ENCODE measurements at regions not wholly inside any gene's neighbourhood (a gene's known extent, or its start where the extent isn't known, plus 50 kb on each side); places are given as distances from the start of the nearest gene placed in this dataset.

DNA sequence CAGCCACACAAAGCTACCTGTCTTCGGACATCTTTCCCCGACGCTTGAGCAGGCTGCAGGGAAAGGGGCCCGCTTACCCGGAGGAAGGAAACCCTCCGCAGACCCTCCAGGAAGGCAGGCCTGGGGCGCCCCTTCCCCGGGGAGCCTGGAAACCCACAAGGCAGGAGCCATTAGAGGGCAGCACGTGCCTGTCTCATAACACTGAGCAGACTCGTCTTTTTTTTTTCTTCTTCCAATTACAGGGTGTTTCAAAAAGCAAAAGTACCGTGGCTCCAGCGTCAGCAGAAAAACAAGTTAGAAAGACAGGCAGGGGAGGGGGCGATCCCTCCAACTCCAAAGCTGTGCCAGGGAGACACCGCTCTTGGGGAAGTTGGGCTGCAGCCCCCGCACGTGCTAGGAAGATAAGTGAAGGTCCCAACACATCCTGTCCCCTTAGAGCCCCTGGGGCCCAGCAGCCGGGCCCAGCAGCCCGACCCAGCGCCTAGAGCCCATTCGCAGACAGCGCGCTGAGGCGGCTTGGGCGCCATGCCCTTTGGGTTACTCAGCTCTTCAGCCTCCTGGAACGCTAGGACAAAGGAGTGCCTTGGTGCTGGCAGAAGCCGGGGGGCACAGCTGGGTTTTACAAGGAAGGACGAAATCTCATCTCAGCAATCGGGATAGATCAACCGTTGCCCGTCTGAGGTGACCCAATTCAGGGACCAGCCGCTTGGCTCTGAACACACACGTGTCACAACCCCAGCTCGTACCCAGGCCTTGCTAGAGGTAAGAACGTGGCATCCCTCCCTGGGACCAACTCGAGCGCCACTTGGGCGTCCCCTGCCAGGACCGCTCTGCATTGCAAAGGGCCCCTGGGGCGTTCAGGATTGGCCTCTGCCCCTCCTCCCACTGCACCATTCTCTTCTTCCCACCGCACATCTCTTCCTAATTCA is 136.3 kb downstream of the LY86 start:
- intact Hi-C loops (cut with micrococcal nuclease; ENCODE audit: unreplicated experiment), result no loop called here
- H3K4me3 ChIP-seq (ENCODE audit: low read depth, low read length, poor library complexity, severe bottlenecking), result no peak overlapping the region
- H3K4me1 ChIP-seq (ENCODE audit: insufficient read depth, low read length, poor library complexity, severe bottlenecking), result no peaks in the 10 kb centered on the region
- no peaks in the 10 kb centered on the region for H3K79me2 ChIP-seq (ENCODE audit: insufficient read depth, low read depth, low read length)
- no peaks in the 10 kb centered on the region for H4K20me1 ChIP-seq (ENCODE audit: insufficient read depth, low read length)
- no peak overlapping the region for H2AFZ ChIP-seq (ENCODE audit: low read length)
- H3K4me2 ChIP-seq (ENCODE audit: low read length), result no peak overlapping the region
- no peak for TF ChIP-seq EZH2phosphoT487 (IDR thresholded peaks at IDR 0.05; ENCODE audit: borderline replicate concordance, low read depth, low read length)
- TF ChIP-seq, protein P1, sequence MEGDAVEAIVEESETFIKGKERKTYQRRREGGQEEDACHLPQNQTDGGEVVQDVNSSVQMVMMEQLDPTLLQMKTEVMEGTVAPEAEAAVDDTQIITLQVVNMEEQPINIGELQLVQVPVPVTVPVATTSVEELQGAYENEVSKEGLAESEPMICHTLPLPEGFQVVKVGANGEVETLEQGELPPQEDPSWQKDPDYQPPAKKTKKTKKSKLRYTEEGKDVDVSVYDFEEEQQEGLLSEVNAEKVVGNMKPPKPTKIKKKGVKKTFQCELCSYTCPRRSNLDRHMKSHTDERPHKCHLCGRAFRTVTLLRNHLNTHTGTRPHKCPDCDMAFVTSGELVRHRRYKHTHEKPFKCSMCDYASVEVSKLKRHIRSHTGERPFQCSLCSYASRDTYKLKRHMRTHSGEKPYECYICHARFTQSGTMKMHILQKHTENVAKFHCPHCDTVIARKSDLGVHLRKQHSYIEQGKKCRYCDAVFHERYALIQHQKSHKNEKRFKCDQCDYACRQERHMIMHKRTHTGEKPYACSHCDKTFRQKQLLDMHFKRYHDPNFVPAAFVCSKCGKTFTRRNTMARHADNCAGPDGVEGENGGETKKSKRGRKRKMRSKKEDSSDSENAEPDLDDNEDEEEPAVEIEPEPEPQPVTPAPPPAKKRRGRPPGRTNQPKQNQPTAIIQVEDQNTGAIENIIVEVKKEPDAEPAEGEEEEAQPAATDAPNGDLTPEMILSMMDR (conservative IDR thresholded peaks at IDR 0.05; ENCODE audit: low read length), result peak; percentile 68
- no peaks in the 10 kb centered on the region for H3K9me3 ChIP-seq (ENCODE audit: low read length)
- no TSS peak for BruUV-seq (replicated peaks)
- CTCF ChIA-PET (ENCODE audit: unreplicated experiment), result interaction anchor here (0.6 kb wide), 1 partner anchor 96 kb away, joined by 4 read pairs; no protein-coding TSS in a partner anchor
- H3K27ac ChIP-seq (ENCODE audit: low read depth, low read length, poor library complexity, severe bottlenecking), result no peak overlapping the region
- no peaks in the 10 kb centered on the region for H3K36me3 ChIP-seq (ENCODE audit: insufficient read depth, low read length)
- H3K9me2 ChIP-seq (ENCODE audit: insufficient read depth, low read length), result no peaks in the 10 kb centered on the region
- peak; percentile 33 for DNase-seq (ENCODE audit: low spot score)
- POLR2A ChIA-PET, result interaction anchor here (0.5 to 0.9 kb wide), 2 partner anchors 18 to 693 kb away, joined by 3 to 7 read pairs; no protein-coding TSS in a partner anchor

- no peaks in the 10 kb centered on the region for H3K36me3 ChIP-seq (ENCODE audit: insufficient read depth, low read length)
- BruUV-seq (replicated peaks), result no TSS peak
- H3K4me2 ChIP-seq (ENCODE audit: low read length), result no peak overlapping the region
- no peak overlapping the region for H3K4me3 ChIP-seq (ENCODE audit: low read depth, low read length, poor library complexity, severe bottlenecking)
- ChIA-PET POLR2A (no interaction called here), CTCF (ENCODE audit: unreplicated experiment) (no interaction called here)
- intact Hi-C loops (cut with micrococcal nuclease; ENCODE audit: unreplicated experiment), result no loop called here
- TF ChIP-seq, protein P1 (conservative IDR thresholded peaks at IDR 0.05; ENCODE audit: low read length), result no peak
- no peak for TF ChIP-seq EZH2phosphoT487 (IDR thresholded peaks at IDR 0.05; ENCODE audit: borderline replicate concordance, low read depth, low read length)
- no peaks in the 10 kb centered on the region for H3K4me1 ChIP-seq (ENCODE audit: insufficient read depth, low read length, poor library complexity, severe bottlenecking)
- no peak overlapping the region for H2AFZ ChIP-seq (ENCODE audit: low read length)
- no peak for DNase-seq (ENCODE audit: low spot score)
- no peaks in the 10 kb centered on the region for H3K79me2 ChIP-seq (ENCODE audit: insufficient read depth, low read depth, low read length)
- no peaks in the 10 kb centered on the region for H3K9me2 ChIP-seq (ENCODE audit: insufficient read depth, low read length)
- no peaks in the 10 kb centered on the region for H4K20me1 ChIP-seq (ENCODE audit: insufficient read depth, low read length)
- H3K9me3 ChIP-seq (ENCODE audit: low read length), result no peaks in the 10 kb centered on the region
- no peak overlapping the region for H3K27ac ChIP-seq (ENCODE audit: low read depth, low read length, poor library complexity, severe bottlenecking)
Measured at GRCh38 chr6:6725468-6726209, 137.1 kb downstream of the LY86 start.
